ENCODE measurements at regions not wholly inside any gene's neighbourhood (a gene's known extent, or its start where the extent isn't known, plus 50 kb on each side); places are given as distances from the start of the nearest gene placed in this dataset.

GRCh38 chr17:36661047-36661666 lies 59.8 kb downstream of the MRM1 start:
- no peak for DNase-seq

- DNase-seq: no peak
These were observed 60.3 kb downstream of the MRM1 start for GRCh38 chr17:36661688-36662087.

- no peak for DNase-seq
These were observed 64.0 kb downstream of the MRM1 start for GRCh38 chr17:36665417-36665816.

- DNase-seq: no peak
These were observed 66.5 kb downstream of the MRM1 start for GRCh38 chr17:36667922-36668321.

GRCh38 chr17:36668824-36669223 lies 67.4 kb downstream of the MRM1 start:
- DNase-seq: no peak

GRCh38 chr17:36671144-36671543 lies 69.8 kb downstream of the MRM1 start:
- no peak for DNase-seq

GRCh38 chr17:36672403-36672918 lies 71.1 kb downstream of the MRM1 start:
- DNase-seq: no peak

- DNase-seq: no peak
These were observed 71.7 kb downstream of the MRM1 start for GRCh38 chr17:36673068-36673467.

GRCh38 chr17:36673637-36674277 lies 72.4 kb downstream of the MRM1 start:
- DNase-seq: no peak

GRCh38 chr17:36674278-36674650 lies 72.9 kb downstream of the MRM1 start:
- no peak for DNase-seq

GRCh38 chr17:36675250-36675649 lies 73.9 kb downstream of the MRM1 start:
- DNase-seq: no peak

GRCh38 chr17:36675786-36676185 lies 74.4 kb downstream of the MRM1 start:
- DNase-seq: no peak

- no peak for DNase-seq
These were observed 78.6 kb downstream of the MRM1 start for GRCh38 chr17:36679815-36680467.

- no peak for DNase-seq
These were observed 79.4 kb downstream of the MRM1 start for GRCh38 chr17:36680701-36681202.

GRCh38 chr17:36682773-36683172 lies 81.4 kb downstream of the MRM1 start:
- DNase-seq: no peak

GRCh38 chr17:36683387-36683786 lies 82.0 kb downstream of the MRM1 start:
- no peak for DNase-seq

- no peak for DNase-seq
These were observed 82.8 kb downstream of the MRM1 start for GRCh38 chr17:36684134-36684533.

GRCh38 chr17:36686123-36686669 lies 84.8 kb downstream of the MRM1 start:
- DNase-seq: no peak

- no peak for DNase-seq
These were observed 86.4 kb downstream of the MRM1 start for GRCh38 chr17:36687736-36688135.

- DNase-seq: no peak
These were observed 87.8 kb downstream of the MRM1 start for GRCh38 chr17:36689089-36689667.

- DNase-seq: no peak
These were observed 88.8 kb downstream of the MRM1 start for GRCh38 chr17:36690190-36690589.

- no peak for DNase-seq
These were observed 90.2 kb downstream of the MRM1 start for GRCh38 chr17:36691606-36692005.

- DNase-seq: no peak
These were observed 93.7 kb downstream of the MRM1 start for GRCh38 chr17:36695082-36695481.

Measured in NCI-H82 (cell line).